ENCODE measurements at regions not wholly inside any gene's neighbourhood (a gene's known extent, or its start where the extent isn't known, plus 50 kb on each side); places are given as distances from the start of the nearest gene placed in this dataset.

DNA sequence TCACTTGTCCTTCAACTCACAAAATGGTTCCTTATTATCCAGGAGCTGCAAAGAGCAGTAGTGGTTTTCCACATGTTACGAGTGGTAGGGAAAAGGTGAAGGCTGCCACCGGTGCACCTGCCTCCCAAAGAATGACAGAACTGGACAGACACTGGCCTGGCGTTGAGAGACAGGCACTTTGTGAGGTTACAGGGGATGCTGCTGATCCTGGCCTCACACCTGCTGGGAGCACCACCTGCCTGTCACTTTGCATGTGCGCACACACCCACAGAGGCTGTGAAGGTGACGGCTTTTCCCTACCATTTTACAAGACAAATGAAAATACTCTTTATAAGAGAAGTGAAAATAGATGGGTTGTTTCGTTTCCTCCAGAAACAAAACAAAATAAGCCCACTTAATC is 175.3 kb upstream of the B3GAT1 start:
- TF ChIP-seq POLR2A (IDR thresholded peaks at IDR 0.05): no peak
- TF ChIP-seq, protein P1, sequence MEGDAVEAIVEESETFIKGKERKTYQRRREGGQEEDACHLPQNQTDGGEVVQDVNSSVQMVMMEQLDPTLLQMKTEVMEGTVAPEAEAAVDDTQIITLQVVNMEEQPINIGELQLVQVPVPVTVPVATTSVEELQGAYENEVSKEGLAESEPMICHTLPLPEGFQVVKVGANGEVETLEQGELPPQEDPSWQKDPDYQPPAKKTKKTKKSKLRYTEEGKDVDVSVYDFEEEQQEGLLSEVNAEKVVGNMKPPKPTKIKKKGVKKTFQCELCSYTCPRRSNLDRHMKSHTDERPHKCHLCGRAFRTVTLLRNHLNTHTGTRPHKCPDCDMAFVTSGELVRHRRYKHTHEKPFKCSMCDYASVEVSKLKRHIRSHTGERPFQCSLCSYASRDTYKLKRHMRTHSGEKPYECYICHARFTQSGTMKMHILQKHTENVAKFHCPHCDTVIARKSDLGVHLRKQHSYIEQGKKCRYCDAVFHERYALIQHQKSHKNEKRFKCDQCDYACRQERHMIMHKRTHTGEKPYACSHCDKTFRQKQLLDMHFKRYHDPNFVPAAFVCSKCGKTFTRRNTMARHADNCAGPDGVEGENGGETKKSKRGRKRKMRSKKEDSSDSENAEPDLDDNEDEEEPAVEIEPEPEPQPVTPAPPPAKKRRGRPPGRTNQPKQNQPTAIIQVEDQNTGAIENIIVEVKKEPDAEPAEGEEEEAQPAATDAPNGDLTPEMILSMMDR (IDR thresholded peaks at IDR 0.05 in 4 of 5, conservative IDR thresholded peaks at IDR 0.05 in 1 of 5): no peak
